Smooth muscle cell (in vitro differentiated cells): ENCODE measurements at regions not wholly inside any gene's neighbourhood (a gene's known extent, or its start where the extent isn't known, plus 50 kb on each side); places are given as distances from the start of the nearest gene placed in this dataset.

ENCODE experiments used
- DNase-seq: peaks from one replicate; lab custom pipeline; 2025; ENCODE audit not compliant: unreplicated experiment; lab: John Stamatoyannopoulos, UW
- H2AFZ ChIP-seq: fragments of 200-600 bp; sonication (generic); 2 replicates; pipeline ENCODE4 v1.6.0; 2016; ENCODE audit warnings: antibody characterized with exemption, low read depth, mild to moderate bottlenecking
- H3F3A ChIP-seq: fragments of 200-600 bp; sonication (generic); 2 replicates; pipeline ENCODE4 v1.6.0; 2017; ENCODE audit warnings: antibody characterized with exemption, low read depth
- H3K27ac ChIP-seq: fragments of 200-600 bp; sonication (generic); 2 replicates; pipeline ENCODE4 v1.5.1; 2016; ENCODE audit warnings: low read depth, mild to moderate bottlenecking
- H3K27me3 ChIP-seq: fragments of 200-600 bp; sonication (generic); 2 replicates; pipeline ENCODE4 v1.6.1; 2016; ENCODE audit warnings: low read depth, mild to moderate bottlenecking
- H3K36me3 ChIP-seq: fragments of 200-600 bp; sonication (generic); 2 replicates; pipeline ENCODE4 v1.5.1; 2016; ENCODE audit warnings: low read depth
- H3K4me1 ChIP-seq: fragments of 200-600 bp; sonication (generic); 2 replicates; pipeline ENCODE4 v1.5.1; 2016; ENCODE audit warnings: low read depth
- H3K4me2 ChIP-seq: fragments of 200-600 bp; sonication (generic); 2 replicates; pipeline ENCODE4 v1.6.0; 2016; ENCODE audit warnings: mild to moderate bottlenecking
- H3K4me3 ChIP-seq: fragments of 200-600 bp; sonication (generic); 2 replicates; pipeline ENCODE4 v1.5.1; 2016; ENCODE audit warnings: mild to moderate bottlenecking
- H3K79me2 ChIP-seq: fragments of 200-600 bp; sonication (generic); 2 replicates; pipeline ENCODE4 v1.6.0; 2016; ENCODE audit warnings: low read depth, mild to moderate bottlenecking
- H3K9ac ChIP-seq: fragments of 200-600 bp; sonication (generic); 2 replicates; pipeline ENCODE4 v1.6.0; 2016; ENCODE audit warnings: low read depth
- H3K9me3 ChIP-seq: fragments of 200-600 bp; sonication (generic); replicated peaks from 2 replicates; pipeline ENCODE4 v1.5.1; 2016; ENCODE audit warnings: low read depth
- H4K20me1 ChIP-seq: fragments of 200-600 bp; sonication (generic); 2 replicates; pipeline ENCODE4 v1.6.0; 2016; ENCODE audit warnings: low read depth
- WGBS: methylation state at CpG from one replicate; pipeline ENCODE4 v1.1.7; 2016; ENCODE audit warnings: low lambda C conversion rate; 5-methylcytosine and 5-hydroxymethylcytosine counted together
- TF ChIP-seq, protein P1 (sequence below): fragments of 200-600 bp; sonication (generic); IDR thresholded peaks from 2 replicates; pipeline ENCODE4 v1.5.1; 2017; ENCODE audit warnings: borderline replicate concordance, mild to moderate bottlenecking, antibody characterized with exemption; ENCODE audit not compliant: insufficient read depth, poor library complexity, severe bottlenecking

GRCh38 chr2:236512902-236513435 is 56.7 kb upstream of the ACKR3 start:
- H3K4me1 ChIP-seq = no peaks in the 10 kb centered on the region
- no peaks in the 10 kb centered on the region for H3K36me3 ChIP-seq
- no peaks in the 10 kb centered on the region for H3K79me2 ChIP-seq
- no peak overlapping the region for H3K9ac ChIP-seq
- no peaks in the 10 kb centered on the region for H3K9me3 ChIP-seq
- no peaks in the 10 kb centered on the region for H4K20me1 ChIP-seq
- TF ChIP-seq, protein P1, sequence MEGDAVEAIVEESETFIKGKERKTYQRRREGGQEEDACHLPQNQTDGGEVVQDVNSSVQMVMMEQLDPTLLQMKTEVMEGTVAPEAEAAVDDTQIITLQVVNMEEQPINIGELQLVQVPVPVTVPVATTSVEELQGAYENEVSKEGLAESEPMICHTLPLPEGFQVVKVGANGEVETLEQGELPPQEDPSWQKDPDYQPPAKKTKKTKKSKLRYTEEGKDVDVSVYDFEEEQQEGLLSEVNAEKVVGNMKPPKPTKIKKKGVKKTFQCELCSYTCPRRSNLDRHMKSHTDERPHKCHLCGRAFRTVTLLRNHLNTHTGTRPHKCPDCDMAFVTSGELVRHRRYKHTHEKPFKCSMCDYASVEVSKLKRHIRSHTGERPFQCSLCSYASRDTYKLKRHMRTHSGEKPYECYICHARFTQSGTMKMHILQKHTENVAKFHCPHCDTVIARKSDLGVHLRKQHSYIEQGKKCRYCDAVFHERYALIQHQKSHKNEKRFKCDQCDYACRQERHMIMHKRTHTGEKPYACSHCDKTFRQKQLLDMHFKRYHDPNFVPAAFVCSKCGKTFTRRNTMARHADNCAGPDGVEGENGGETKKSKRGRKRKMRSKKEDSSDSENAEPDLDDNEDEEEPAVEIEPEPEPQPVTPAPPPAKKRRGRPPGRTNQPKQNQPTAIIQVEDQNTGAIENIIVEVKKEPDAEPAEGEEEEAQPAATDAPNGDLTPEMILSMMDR = peak; percentile 65
- no peak overlapping the region for H3K27ac ChIP-seq
- 27% methylated on average over 7 of the region's 7 CpGs for WGBS
- no peak for DNase-seq
- H3F3A ChIP-seq = no peaks in the 10 kb centered on the region
- no peak overlapping the region for H2AFZ ChIP-seq
- no peak overlapping the region for H3K4me2 ChIP-seq
- H3K27me3 ChIP-seq = no peaks in the 10 kb centered on the region
- H3K4me3 ChIP-seq = no peak overlapping the region

DNA sequence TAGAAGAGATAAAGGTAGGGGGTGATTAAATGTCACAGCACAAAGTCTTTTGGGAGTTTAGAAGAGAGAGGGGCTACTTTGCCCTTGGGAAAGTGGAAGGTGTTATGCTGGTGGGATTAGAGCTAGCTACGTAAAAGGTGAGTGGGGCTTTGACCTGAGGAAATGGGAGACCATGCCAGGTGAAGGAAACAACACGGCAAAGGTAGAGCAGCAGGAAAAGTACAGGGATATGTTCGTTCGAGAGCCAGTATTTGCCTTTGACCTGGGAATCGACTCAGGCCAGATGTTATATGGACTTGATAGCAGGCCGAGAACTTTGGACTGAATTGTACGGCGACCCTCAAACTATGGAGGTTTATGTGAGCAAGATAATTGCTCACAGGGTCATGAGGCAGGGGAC is 55.7 kb upstream of the ACKR3 start:
- 97% methylated on average over 8 of the region's 8 CpGs for WGBS
- no peak for DNase-seq
- no peak overlapping the region for H3K4me2 ChIP-seq
- H3K27ac ChIP-seq = no peak overlapping the region
- no peak overlapping the region for H2AFZ ChIP-seq
- H3K9me3 ChIP-seq = no peaks in the 10 kb centered on the region
- no peak overlapping the region for H3K4me3 ChIP-seq
- no peaks in the 10 kb centered on the region for H3K36me3 ChIP-seq
- H3K27me3 ChIP-seq = no peaks in the 10 kb centered on the region
- TF ChIP-seq, protein P1 = no peak
- H3K4me1 ChIP-seq = no peaks in the 10 kb centered on the region
- no peaks in the 10 kb centered on the region for H4K20me1 ChIP-seq
- H3K79me2 ChIP-seq = no peaks in the 10 kb centered on the region
- no peaks in the 10 kb centered on the region for H3F3A ChIP-seq
- H3K9ac ChIP-seq = no peak overlapping the region

DNA sequence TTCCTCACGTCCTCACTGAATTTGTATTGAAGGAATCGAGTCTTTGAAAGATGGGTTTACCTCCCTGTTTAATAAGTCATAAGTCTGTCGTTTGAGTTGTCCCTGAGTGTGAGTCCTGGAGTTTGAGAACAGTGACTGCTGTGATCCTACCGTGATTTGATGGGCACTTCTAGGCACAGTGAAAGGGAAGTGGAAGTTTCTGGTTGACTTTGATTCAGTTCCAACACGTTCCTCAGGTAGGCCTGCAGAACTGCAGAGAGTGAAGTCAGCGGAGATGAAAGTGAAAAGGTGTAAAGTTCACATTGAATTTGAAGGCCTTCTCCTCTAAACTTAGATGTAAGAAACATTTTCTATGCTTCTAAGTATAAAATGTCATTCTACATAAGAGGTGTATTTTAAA is 52.9 kb upstream of the ACKR3 start:
- no peak for DNase-seq
- WGBS = 98% methylated on average over 6 of the region's 6 CpGs
- Histone ChIP-seq H3K27me3 (peaks cover 11% of the 10 kb centered on the region), H3F3A (no peaks in the 10 kb centered on the region), H3K36me3 (no peaks in the 10 kb centered on the region), H3K9ac (no peak overlapping the region), H2AFZ (no peak overlapping the region), H3K4me1 (no peaks in the 10 kb centered on the region), H3K4me3 (no peak overlapping the region), H3K27ac (no peak overlapping the region), H3K4me2 (no peak overlapping the region), H4K20me1 (no peaks in the 10 kb centered on the region), H3K79me2 (no peaks in the 10 kb centered on the region), H3K9me3 (no peaks in the 10 kb centered on the region)
- TF ChIP-seq, protein P1 = no peak

- no peak overlapping the region for H3K27ac ChIP-seq
- no peak overlapping the region for H2AFZ ChIP-seq
- H3K4me1 ChIP-seq = no peaks in the 10 kb centered on the region
- no peaks in the 10 kb centered on the region for H3K9me3 ChIP-seq
- no peak for DNase-seq
- WGBS = 85% methylated on average over 11 of the region's 11 CpGs
- H3K36me3 ChIP-seq = no peaks in the 10 kb centered on the region
- TF ChIP-seq, protein P1 = no peak
- no peaks in the 10 kb centered on the region for H3F3A ChIP-seq
- no peaks in the 10 kb centered on the region for H3K79me2 ChIP-seq
- no peak overlapping the region for H3K4me2 ChIP-seq
- H3K27me3 ChIP-seq = peaks cover 11% of the 10 kb centered on the region
- H4K20me1 ChIP-seq = no peaks in the 10 kb centered on the region
- no peak overlapping the region for H3K9ac ChIP-seq
- H3K4me3 ChIP-seq = no peak overlapping the region
Observed at GRCh38 chr2:236517251-236518031, 52.2 kb upstream of the ACKR3 start.
